NCI-H1092 (cell line): ENCODE measurements at regions not wholly inside any gene's neighbourhood (a gene's known extent, or its start where the extent isn't known, plus 50 kb on each side); places are given as distances from the start of the nearest gene placed in this dataset.
A peak's percentile ranks its signal among the peaks of the same experiment; 100 is the strongest.

Experiments used
- DNase-seq: peaks from one replicate; lab custom pipeline; 2025; lab: John Stamatoyannopoulos, UW

- peak; percentile 83 for DNase-seq
These were observed 51.1 kb upstream of the EED start for GRCh38 chr11:86193297-86194095.

- peak; percentile 54 for DNase-seq
These were observed 51.9 kb upstream of the EED start for GRCh38 chr11:86192519-86193257.

- no peak for DNase-seq
These were observed 52.7 kb upstream of the EED start for GRCh38 chr11:86191874-86192273.

- no peak for DNase-seq
These were observed 57.5 kb upstream of the EED start for GRCh38 chr11:86187027-86187426.

GRCh38 chr11:86186386-86186785, 58.2 kb upstream of the EED start:
- no peak for DNase-seq

GRCh38 chr11:86185381-86185750, 59.2 kb upstream of the EED start:
- no peak for DNase-seq

- no peak for DNase-seq
These were observed 59.7 kb upstream of the EED start for GRCh38 chr11:86184728-86185380.

GRCh38 chr11:86183694-86184093, 60.9 kb upstream of the EED start:
- no peak for DNase-seq

GRCh38 chr11:86182976-86183584, 61.5 kb upstream of the EED start:
- DNase-seq, result no peak

GRCh38 chr11:86181379-86181778, 63.2 kb upstream of the EED start:
- DNase-seq, result no peak

- no peak for DNase-seq
These were observed 63.7 kb upstream of the EED start for GRCh38 chr11:86180851-86181250.

- no peak for DNase-seq
These were observed 64.1 kb upstream of the EED start for GRCh38 chr11:86180423-86180822.

- no peak for DNase-seq
These were observed 64.9 kb upstream of the EED start for GRCh38 chr11:86179646-86180064.

- no peak for DNase-seq
These were observed 67.3 kb upstream of the EED start for GRCh38 chr11:86177302-86177701.

- DNase-seq, result no peak
These were observed 68.2 kb upstream of the EED start for GRCh38 chr11:86176165-86176884.

GRCh38 chr11:86175626-86176025, 68.9 kb upstream of the EED start:
- no peak for DNase-seq

- no peak for DNase-seq
These were observed 69.4 kb upstream of the EED start for GRCh38 chr11:86175191-86175590.

GRCh38 chr11:86174101-86175046, 70.2 kb upstream of the EED start:
- no peak for DNase-seq

GRCh38 chr11:86172894-86173293, 71.7 kb upstream of the EED start:
- DNase-seq, result no peak

- DNase-seq, result no peak
These were observed 72.9 kb upstream of the EED start for GRCh38 chr11:86171627-86172026.
